Retinal pigment epithelial cell (primary cell): ENCODE measurements at regions not wholly inside any gene's neighbourhood (a gene's known extent, or its start where the extent isn't known, plus 50 kb on each side); places are given as distances from the start of the nearest gene placed in this dataset.

Experiments
- DNase-seq: peaks from one replicate; pipeline ENCODE4 v3.0.0-alpha.2; 2010; ENCODE audit warnings: low read depth
- H3K4me3 ChIP-seq: 2 replicates; pipeline ENCODE4 v1.5.1; 2011; ENCODE audit warnings: mild to moderate bottlenecking, low read length, control low read depth, moderate library complexity
- CTCF ChIP-seq: conservative IDR thresholded peaks from 2 replicates; pipeline ENCODE4 v1.5.1; 2011; ENCODE audit warnings: low read depth, low read length, control low read depth, inconsistent platforms

- no peak for DNase-seq
- no peak overlapping the region for H3K4me3 ChIP-seq
- TF ChIP-seq CTCF: no peak
Observed at GRCh38 chr10:78547905-78548304, 514.2 kb downstream of the RPS24 start.

- no peak for TF ChIP-seq CTCF
- no peak for DNase-seq
- H3K4me3 ChIP-seq: no peak overlapping the region
Observed at GRCh38 chr10:78548369-78548768, 514.7 kb downstream of the RPS24 start.

- TF ChIP-seq CTCF: no peak
- H3K4me3 ChIP-seq: no peak overlapping the region
Observed at GRCh38 chr10:78549140-78549935, 515.7 kb downstream of the RPS24 start.

GRCh38 chr10:78550090-78550489 lies 516.4 kb downstream of the RPS24 start:
- TF ChIP-seq CTCF: no peak
- DNase-seq: no peak
- no peak overlapping the region for H3K4me3 ChIP-seq

More at GRCh38 chr10:78549140-78549935, 515.7 kb downstream of the RPS24 start:
- no peak for DNase-seq

- DNase-seq: no peak
- no peak overlapping the region for H3K4me3 ChIP-seq
- TF ChIP-seq CTCF: no peak
Observed at GRCh38 chr10:78550716-78551115, 517.1 kb downstream of the RPS24 start.

- TF ChIP-seq CTCF: no peak
- no peak for DNase-seq
- no peak overlapping the region for H3K4me3 ChIP-seq
Observed at GRCh38 chr10:78551184-78552005, 517.4 kb upstream of the ZMIZ1 start.
